OCI-LY7 (cell line): ENCODE measurements at regions not wholly inside any gene's neighbourhood (a gene's known extent, or its start where the extent isn't known, plus 50 kb on each side); places are given as distances from the start of the nearest gene placed in this dataset.

Experiments used
- EZH2phosphoT487 ChIP-seq: fragments of 200-600 bp; sonication (generic); IDR thresholded peaks from 2 replicates; pipeline ENCODE4 v1.6.1; 2018; ENCODE audit warnings: low read depth, borderline replicate concordance, mild to moderate bottlenecking, mixed run types, antibody characterized with exemption, low read length, moderate library complexity, mixed read lengths
- TF ChIP-seq, protein P1 (sequence below): fragments of 200-600 bp; sonication (generic); conservative IDR thresholded peaks from 2 replicates; pipeline ENCODE4 v1.5.1; 2014; ENCODE audit warnings: mild to moderate bottlenecking, antibody characterized with exemption, low read length, moderate library complexity, mixed read lengths

DNA sequence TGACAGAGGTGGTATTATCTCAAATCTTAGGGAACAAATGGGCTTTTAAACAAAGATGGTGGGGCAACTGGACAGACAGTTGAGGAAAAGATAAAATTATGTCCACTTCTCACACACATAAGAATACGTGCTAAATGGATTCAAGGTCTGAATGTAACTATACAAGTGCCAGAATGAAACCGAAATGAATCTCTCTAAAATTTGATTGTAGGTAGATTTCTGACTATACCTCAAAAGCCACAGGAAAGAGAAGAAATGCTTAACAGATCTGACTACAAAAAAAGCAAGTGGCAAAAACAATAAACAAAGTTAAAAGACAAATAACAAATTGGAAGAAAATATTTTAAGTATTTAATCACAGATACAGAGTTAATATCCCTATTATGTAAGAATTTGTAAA is 182.7 kb upstream of the OLIG3 start:
- TF ChIP-seq, protein P1, sequence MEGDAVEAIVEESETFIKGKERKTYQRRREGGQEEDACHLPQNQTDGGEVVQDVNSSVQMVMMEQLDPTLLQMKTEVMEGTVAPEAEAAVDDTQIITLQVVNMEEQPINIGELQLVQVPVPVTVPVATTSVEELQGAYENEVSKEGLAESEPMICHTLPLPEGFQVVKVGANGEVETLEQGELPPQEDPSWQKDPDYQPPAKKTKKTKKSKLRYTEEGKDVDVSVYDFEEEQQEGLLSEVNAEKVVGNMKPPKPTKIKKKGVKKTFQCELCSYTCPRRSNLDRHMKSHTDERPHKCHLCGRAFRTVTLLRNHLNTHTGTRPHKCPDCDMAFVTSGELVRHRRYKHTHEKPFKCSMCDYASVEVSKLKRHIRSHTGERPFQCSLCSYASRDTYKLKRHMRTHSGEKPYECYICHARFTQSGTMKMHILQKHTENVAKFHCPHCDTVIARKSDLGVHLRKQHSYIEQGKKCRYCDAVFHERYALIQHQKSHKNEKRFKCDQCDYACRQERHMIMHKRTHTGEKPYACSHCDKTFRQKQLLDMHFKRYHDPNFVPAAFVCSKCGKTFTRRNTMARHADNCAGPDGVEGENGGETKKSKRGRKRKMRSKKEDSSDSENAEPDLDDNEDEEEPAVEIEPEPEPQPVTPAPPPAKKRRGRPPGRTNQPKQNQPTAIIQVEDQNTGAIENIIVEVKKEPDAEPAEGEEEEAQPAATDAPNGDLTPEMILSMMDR = no peak
- no peak for TF ChIP-seq EZH2phosphoT487
